ENCODE measurements at regions not wholly inside any gene's neighbourhood (a gene's known extent, or its start where the extent isn't known, plus 50 kb on each side); places are given as distances from the start of the nearest gene placed in this dataset.

- TF ChIP-seq CTCF (conservative IDR thresholded peaks at IDR 0.05; ENCODE audit: low read depth, low read length): no peak
- no peak overlapping the region for H3K4me3 ChIP-seq (ENCODE audit: low read depth, low read length)
- no peak for DNase-seq (ENCODE audit: low read depth)
These were observed 59.1 kb upstream of the BOD1L2 start for GRCh38 chr18:57087644-57088376.

GRCh38 chr18:57088883-57089282, 58.0 kb upstream of the BOD1L2 start:
- H3K4me3 ChIP-seq (ENCODE audit: low read depth, low read length): no peak overlapping the region
- TF ChIP-seq CTCF (conservative IDR thresholded peaks at IDR 0.05; ENCODE audit: low read depth, low read length): no peak
- no peak for DNase-seq (ENCODE audit: low read depth)

GRCh38 chr18:57089702-57090101, 57.2 kb upstream of the BOD1L2 start:
- H3K4me3 ChIP-seq (ENCODE audit: low read depth, low read length): no peak overlapping the region
- TF ChIP-seq CTCF (conservative IDR thresholded peaks at IDR 0.05; ENCODE audit: low read depth, low read length): no peak
- DNase-seq (ENCODE audit: low read depth): no peak

GRCh38 chr18:57091231-57091630, 55.7 kb upstream of the BOD1L2 start:
- no peak for DNase-seq (ENCODE audit: low read depth)
- no peak for TF ChIP-seq CTCF (conservative IDR thresholded peaks at IDR 0.05; ENCODE audit: low read depth, low read length)
- no peak overlapping the region for H3K4me3 ChIP-seq (ENCODE audit: low read depth, low read length)

GRCh38 chr18:57094175-57094574, 52.7 kb upstream of the BOD1L2 start:
- H3K4me3 ChIP-seq (ENCODE audit: low read depth, low read length): no peak overlapping the region
- DNase-seq (ENCODE audit: low read depth): no peak
- TF ChIP-seq CTCF (conservative IDR thresholded peaks at IDR 0.05; ENCODE audit: low read depth, low read length): no peak

GRCh38 chr18:57095884-57096283, 51.0 kb upstream of the BOD1L2 start:
- no peak for TF ChIP-seq CTCF (conservative IDR thresholded peaks at IDR 0.05; ENCODE audit: low read depth, low read length)
- DNase-seq (ENCODE audit: low read depth): peak; percentile 37
- H3K4me3 ChIP-seq (ENCODE audit: low read depth, low read length): no peak overlapping the region
